Kidney epithelial cell (primary cell): ENCODE measurements at regions not wholly inside any gene's neighbourhood (a gene's known extent, or its start where the extent isn't known, plus 50 kb on each side); places are given as distances from the start of the nearest gene placed in this dataset.

Experiments
- DNase-seq: peaks from one replicate; pipeline ENCODE4 v3.0.0-alpha.2; 2010; ENCODE audit warnings: low read depth
- H3K27me3 ChIP-seq: 2 replicates; pipeline ENCODE4 v1.6.0; 2011; ENCODE audit warnings: low read length; ENCODE audit not compliant: control insufficient read depth, insufficient read depth
- H3K36me3 ChIP-seq: 2 replicates; pipeline ENCODE4 v1.5.1; 2011; ENCODE audit warnings: low read length; ENCODE audit not compliant: control insufficient read depth, insufficient read depth
- H3K4me3 ChIP-seq: 2 replicates; pipeline ENCODE4 v1.5.1; 2011; ENCODE audit warnings: low read depth, mild to moderate bottlenecking, control low read depth, low read length
- CTCF ChIP-seq: IDR thresholded peaks from 2 replicates; pipeline ENCODE4 v1.5.1; 2011; ENCODE audit warnings: mild to moderate bottlenecking, moderate library complexity, low read length, control low read depth, inconsistent platforms; ENCODE audit not compliant: insufficient read depth, poor library complexity, severe bottlenecking

- Histone ChIP-seq H3K36me3 (no peaks in the 10 kb centered on the region), H3K27me3 (no peaks in the 10 kb centered on the region), H3K4me3 (no peak overlapping the region)
- TF ChIP-seq CTCF = no peak
- no peak for DNase-seq
Measured at GRCh38 chr3:31251083-31251482, 281.6 kb upstream of the STT3B start.

GRCh38 chr3:31252216-31253185, 280.2 kb upstream of the STT3B start:
- no peak for DNase-seq
- H3K36me3 ChIP-seq = no peaks in the 10 kb centered on the region
- no peak overlapping the region for H3K4me3 ChIP-seq
- no peaks in the 10 kb centered on the region for H3K27me3 ChIP-seq
- TF ChIP-seq CTCF = no peak

GRCh38 chr3:31253782-31254181, 278.9 kb upstream of the STT3B start:
- no peak for TF ChIP-seq CTCF
- no peaks in the 10 kb centered on the region for H3K27me3 ChIP-seq
- H3K4me3 ChIP-seq = no peak overlapping the region
- H3K36me3 ChIP-seq = no peaks in the 10 kb centered on the region
- no peak for DNase-seq

DNA sequence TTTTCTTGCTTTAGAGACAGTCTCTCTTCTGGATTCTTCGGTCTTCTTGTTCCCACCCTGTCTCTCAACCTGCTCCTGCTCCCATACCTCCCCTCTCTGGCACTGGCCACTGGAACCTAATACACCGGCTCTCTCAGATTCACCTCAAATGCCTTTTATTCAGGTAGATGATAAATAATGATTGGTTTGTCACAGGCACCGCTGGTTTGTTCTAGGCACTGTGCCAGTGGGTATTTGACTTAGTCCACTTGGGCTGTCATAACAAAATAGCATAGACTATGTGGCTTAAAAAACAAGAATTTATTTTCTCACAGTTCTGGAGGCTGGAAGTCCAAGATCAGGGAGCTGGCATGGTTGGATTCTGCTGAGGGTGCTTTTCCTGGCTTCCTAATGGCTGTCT, 278.2 kb upstream of the STT3B start:
- no peak for TF ChIP-seq CTCF
- H3K4me3 ChIP-seq = no peak overlapping the region
- DNase-seq = no peak
- no peaks in the 10 kb centered on the region for H3K36me3 ChIP-seq
- H3K27me3 ChIP-seq = no peaks in the 10 kb centered on the region

DNA sequence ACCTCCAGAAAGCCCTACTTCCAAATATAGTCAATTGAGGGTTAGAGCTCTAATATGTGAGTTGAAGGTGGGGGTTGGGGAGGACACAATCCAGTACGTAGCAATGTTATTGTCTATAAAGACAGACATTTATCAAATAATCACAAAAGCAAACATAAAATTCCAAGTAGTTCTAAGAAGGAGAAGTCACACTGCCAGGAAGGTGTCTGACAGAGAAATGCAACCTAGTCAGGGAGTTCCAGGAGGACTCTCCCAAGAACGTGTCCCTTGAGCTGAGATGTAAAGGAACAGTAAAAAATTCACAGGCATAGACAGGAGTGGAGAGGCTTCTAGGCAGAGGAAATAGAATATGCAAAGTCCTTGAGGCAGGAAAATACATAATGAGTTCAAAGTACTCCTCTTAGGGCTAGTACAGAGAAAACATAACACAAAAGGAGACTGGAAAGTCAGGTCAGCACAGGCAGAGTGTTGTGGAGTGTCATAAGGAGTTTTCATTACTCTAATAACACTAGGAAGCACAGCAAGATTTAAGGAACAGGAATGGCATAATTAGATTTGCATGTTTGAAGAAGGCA, 277.6 kb upstream of the STT3B start:
- no peak overlapping the region for H3K4me3 ChIP-seq
- H3K36me3 ChIP-seq = no peaks in the 10 kb centered on the region
- DNase-seq = no peak
- TF ChIP-seq CTCF = no peak
- no peaks in the 10 kb centered on the region for H3K27me3 ChIP-seq
